Mammary epithelial cell (primary cell): ENCODE measurements at regions not wholly inside any gene's neighbourhood (a gene's known extent, or its start where the extent isn't known, plus 50 kb on each side); places are given as distances from the start of the nearest gene placed in this dataset.

Experiments
- EZH2 ChIP-seq: IDR thresholded peaks from 2 replicates; pipeline ENCODE4 v1.6.1; 2012; ENCODE audit warnings: low read length, inconsistent platforms, borderline replicate concordance
- TF ChIP-seq, protein P1 (sequence below), 2 donors: IDR thresholded peaks in 1 of 2; conservative IDR thresholded peaks in 1 of 2; 2 replicates each; pipeline ENCODE4 v1.5.1; 2011 to 2012; ENCODE audit warnings: inconsistent platforms in 2 of 2, low read length in 2 of 2, mild to moderate bottlenecking in 2 of 2, control low read depth in 1 of 2, low read depth in 1 of 2; ENCODE audit not compliant: insufficient read depth in 1 of 2; ENCODE audit errors: extremely low read depth in 1 of 2

DNA sequence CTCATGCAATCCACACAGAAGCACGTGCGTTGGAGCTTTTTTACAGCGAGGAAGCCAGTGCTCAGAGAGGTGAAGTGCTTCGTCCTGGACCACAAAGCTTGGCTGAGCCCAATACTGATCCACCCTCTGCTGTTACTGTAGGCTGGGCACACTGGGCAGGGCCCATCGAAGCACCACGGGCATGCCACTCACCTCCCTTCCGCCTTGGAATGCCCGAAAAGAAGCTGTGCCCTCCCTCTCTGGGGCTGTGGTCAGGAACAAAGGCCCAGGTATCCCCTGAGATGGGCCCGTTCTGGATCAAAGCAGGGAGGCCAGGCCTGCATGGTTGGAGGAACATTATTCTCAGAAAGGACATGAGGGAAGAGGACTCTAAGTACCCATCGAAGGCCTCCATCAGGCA lies 206.7 kb upstream of the C1orf174 start:
- TF ChIP-seq, protein P1, sequence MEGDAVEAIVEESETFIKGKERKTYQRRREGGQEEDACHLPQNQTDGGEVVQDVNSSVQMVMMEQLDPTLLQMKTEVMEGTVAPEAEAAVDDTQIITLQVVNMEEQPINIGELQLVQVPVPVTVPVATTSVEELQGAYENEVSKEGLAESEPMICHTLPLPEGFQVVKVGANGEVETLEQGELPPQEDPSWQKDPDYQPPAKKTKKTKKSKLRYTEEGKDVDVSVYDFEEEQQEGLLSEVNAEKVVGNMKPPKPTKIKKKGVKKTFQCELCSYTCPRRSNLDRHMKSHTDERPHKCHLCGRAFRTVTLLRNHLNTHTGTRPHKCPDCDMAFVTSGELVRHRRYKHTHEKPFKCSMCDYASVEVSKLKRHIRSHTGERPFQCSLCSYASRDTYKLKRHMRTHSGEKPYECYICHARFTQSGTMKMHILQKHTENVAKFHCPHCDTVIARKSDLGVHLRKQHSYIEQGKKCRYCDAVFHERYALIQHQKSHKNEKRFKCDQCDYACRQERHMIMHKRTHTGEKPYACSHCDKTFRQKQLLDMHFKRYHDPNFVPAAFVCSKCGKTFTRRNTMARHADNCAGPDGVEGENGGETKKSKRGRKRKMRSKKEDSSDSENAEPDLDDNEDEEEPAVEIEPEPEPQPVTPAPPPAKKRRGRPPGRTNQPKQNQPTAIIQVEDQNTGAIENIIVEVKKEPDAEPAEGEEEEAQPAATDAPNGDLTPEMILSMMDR (conservative IDR thresholded peaks at IDR 0.05 in 1 of 2, IDR thresholded peaks at IDR 0.05 in 1 of 2; ENCODE audit: extremely low read depth in 1 of 2, insufficient read depth in 1 of 2, low read depth in 1 of 2, low read length in 2 of 2): no peak
- TF ChIP-seq EZH2: no peak
